ENCODE measurements at regions not wholly inside any gene's neighbourhood (a gene's known extent, or its start where the extent isn't known, plus 50 kb on each side); places are given as distances from the start of the nearest gene placed in this dataset.

GRCh38 chr10:9357471-9357870, 1303.0 kb downstream of the GATA3 start:
- ChIA-PET SMC1A (ENCODE audit: uncharacterized antibody, unreplicated experiment) (no interaction called here), CTCF (no interaction called here), POLR2A (interaction anchor here (0.6 kb wide), 1 partner anchor 1292 kb away, joined by 5 read pairs; no protein-coding TSS in a partner anchor), RAD21 (ENCODE audit: unreplicated experiment) (no interaction called here)
- no peak overlapping the region for H3K4me2 ChIP-seq (ENCODE audit: control insufficient read depth, insufficient read depth)
- H3K79me2 ChIP-seq (ENCODE audit: control insufficient read depth, insufficient read depth, low read length): no peaks in the 10 kb centered on the region
- 20% methylated on average over 4 of the region's 4 CpGs for WGBS (ENCODE audit: insufficient coverage, insufficient replicate concordance, low lambda C conversion rate, missing lambda C conversion rate)
- no TSS peak for BruUV-seq (replicated peaks)
- no peak overlapping the region for H3K27ac ChIP-seq (ENCODE audit: control insufficient read depth, insufficient read depth)
- H3K4me3 ChIP-seq: no peak overlapping the region
- no peak overlapping the region for H2AFZ ChIP-seq (ENCODE audit: control insufficient read depth, low read depth, low read length)
- H3K4me1 ChIP-seq (ENCODE audit: control insufficient read depth, insufficient read depth, low read length): no peaks in the 10 kb centered on the region
- in situ Hi-C loops (cut with MboI) (no loop called here), intact Hi-C loops (cut with micrococcal nuclease; ENCODE audit: unreplicated experiment) (no loop called here)
- no peaks in the 10 kb centered on the region for H3K36me3 ChIP-seq (ENCODE audit: control insufficient read depth in 2 of 2, insufficient read depth in 2 of 2, low read length in 1 of 2)
- H3K27me3 ChIP-seq (replicated peaks in 1 of 2; ENCODE audit: control insufficient read depth in 2 of 2, insufficient read depth in 2 of 2, low read length in 1 of 2): no peaks in the 10 kb centered on the region
- no peaks in the 10 kb centered on the region for H4K20me1 ChIP-seq (ENCODE audit: control insufficient read depth, insufficient read depth)
- H3K9ac ChIP-seq (ENCODE audit: control insufficient read depth, insufficient read depth, low read length): no peak overlapping the region
- ATAC-seq (no peak), DNase-seq (ENCODE audit: low read depth, low spot score) (no peak), FAIRE-seq (no peak)
- no peaks in the 10 kb centered on the region for H3K9me3 ChIP-seq (replicated peaks; ENCODE audit: control insufficient read depth, insufficient read depth, low read length)
- TF ChIP-seq SIX5 (IDR thresholded peaks at IDR 0.05; ENCODE audit: low read depth, low read length, severe bottlenecking): no peak
- no peak for TF ChIP-seq KDM1A (IDR thresholded peaks at IDR 0.05; ENCODE audit: borderline replicate concordance)
- no peak for TF ChIP-seq REST (IDR thresholded peaks at IDR 0.05; ENCODE audit: low read depth, low read length)
- TF ChIP-seq CTCF (IDR thresholded peaks at IDR 0.05 in 2 of 3, conservative IDR thresholded peaks at IDR 0.05 in 1 of 3; ENCODE audit: control insufficient read depth in 2 of 3, extremely low read depth in 1 of 3, insufficient read depth in 1 of 3, low read depth in 3 of 3, low read length in 3 of 3): no peak
- TF ChIP-seq NFYB (IDR thresholded peaks at IDR 0.05; ENCODE audit: insufficient read depth, low read depth, low read length): no peak
- TF ChIP-seq STAT3 (IDR thresholded peaks at IDR 0.05; ENCODE audit: low read depth, low read length): no peak
- TF ChIP-seq IRF4 (IDR thresholded peaks at IDR 0.05; ENCODE audit: low read depth, low read length): no peak
- TF ChIP-seq EED (IDR thresholded peaks at IDR 0.05; ENCODE audit: low read depth): no peak
- no peak for TF ChIP-seq BCL11A (IDR thresholded peaks at IDR 0.05; ENCODE audit: low read depth, low read length)
- no peak for TF ChIP-seq PML (IDR thresholded peaks at IDR 0.05; ENCODE audit: low read length)
- no peak for TF ChIP-seq BMI1 (IDR thresholded peaks at IDR 0.05; ENCODE audit: borderline replicate concordance)
- TF ChIP-seq KAT2A (conservative IDR thresholded peaks at IDR 0.05; ENCODE audit: control insufficient read depth, low read depth, low read length): no peak
- TF ChIP-seq MEF2A (IDR thresholded peaks at IDR 0.05; ENCODE audit: insufficient read depth, low read depth, low read length): no peak
- no peak for TF ChIP-seq CREB1 (IDR thresholded peaks at IDR 0.05; ENCODE audit: low read depth)
- TF ChIP-seq JUNB (IDR thresholded peaks at IDR 0.05): no peak
- TF ChIP-seq, protein P1, sequence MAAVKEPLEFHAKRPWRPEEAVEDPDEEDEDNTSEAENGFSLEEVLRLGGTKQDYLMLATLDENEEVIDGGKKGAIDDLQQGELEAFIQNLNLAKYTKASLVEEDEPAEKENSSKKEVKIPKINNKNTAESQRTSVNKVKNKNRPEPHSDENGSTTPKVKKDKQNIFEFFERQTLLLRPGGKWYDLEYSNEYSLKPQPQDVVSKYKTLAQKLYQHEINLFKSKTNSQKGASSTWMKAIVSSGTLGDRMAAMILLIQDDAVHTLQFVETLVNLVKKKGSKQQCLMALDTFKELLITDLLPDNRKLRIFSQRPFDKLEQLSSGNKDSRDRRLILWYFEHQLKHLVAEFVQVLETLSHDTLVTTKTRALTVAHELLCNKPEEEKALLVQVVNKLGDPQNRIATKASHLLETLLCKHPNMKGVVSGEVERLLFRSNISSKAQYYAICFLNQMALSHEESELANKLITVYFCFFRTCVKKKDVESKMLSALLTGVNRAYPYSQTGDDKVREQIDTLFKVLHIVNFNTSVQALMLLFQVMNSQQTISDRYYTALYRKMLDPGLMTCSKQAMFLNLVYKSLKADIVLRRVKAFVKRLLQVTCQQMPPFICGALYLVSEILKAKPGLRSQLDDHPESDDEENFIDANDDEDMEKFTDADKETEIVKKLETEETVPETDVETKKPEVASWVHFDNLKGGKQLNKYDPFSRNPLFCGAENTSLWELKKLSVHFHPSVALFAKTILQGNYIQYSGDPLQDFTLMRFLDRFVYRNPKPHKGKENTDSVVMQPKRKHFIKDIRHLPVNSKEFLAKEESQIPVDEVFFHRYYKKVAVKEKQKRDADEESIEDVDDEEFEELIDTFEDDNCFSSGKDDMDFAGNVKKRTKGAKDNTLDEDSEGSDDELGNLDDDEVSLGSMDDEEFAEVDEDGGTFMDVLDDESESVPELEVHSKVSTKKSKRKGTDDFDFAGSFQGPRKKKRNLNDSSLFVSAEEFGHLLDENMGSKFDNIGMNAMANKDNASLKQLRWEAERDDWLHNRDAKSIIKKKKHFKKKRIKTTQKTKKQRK (IDR thresholded peaks at IDR 0.05; ENCODE audit: low read depth, low read length): no peak
- no peak for TF ChIP-seq SMAD5 (IDR thresholded peaks at IDR 0.05; ENCODE audit: low read depth)
